ENCODE measurements at regions not wholly inside any gene's neighbourhood (a gene's known extent, or its start where the extent isn't known, plus 50 kb on each side); places are given as distances from the start of the nearest gene placed in this dataset.

DNA sequence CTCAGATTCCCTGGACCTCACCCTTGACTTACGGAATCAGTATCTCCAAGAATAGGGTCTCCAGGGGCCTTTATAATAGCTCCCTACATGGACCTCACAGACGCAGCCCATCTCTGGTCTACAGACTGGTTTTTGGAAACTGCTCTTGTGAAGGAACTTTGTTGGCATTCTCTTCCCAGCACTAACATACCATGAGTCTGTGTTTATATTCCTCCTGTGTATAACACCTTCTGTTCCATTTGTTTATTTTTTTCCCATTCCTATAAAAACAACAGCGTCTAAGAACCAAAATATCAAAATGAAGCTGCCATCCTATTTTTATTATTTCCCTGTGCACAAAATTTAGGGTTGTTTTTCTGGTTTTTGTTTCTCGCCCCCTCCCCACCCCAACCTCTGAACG is 131.1 kb downstream of the NEDD1 start:
- TF ChIP-seq, protein P1, sequence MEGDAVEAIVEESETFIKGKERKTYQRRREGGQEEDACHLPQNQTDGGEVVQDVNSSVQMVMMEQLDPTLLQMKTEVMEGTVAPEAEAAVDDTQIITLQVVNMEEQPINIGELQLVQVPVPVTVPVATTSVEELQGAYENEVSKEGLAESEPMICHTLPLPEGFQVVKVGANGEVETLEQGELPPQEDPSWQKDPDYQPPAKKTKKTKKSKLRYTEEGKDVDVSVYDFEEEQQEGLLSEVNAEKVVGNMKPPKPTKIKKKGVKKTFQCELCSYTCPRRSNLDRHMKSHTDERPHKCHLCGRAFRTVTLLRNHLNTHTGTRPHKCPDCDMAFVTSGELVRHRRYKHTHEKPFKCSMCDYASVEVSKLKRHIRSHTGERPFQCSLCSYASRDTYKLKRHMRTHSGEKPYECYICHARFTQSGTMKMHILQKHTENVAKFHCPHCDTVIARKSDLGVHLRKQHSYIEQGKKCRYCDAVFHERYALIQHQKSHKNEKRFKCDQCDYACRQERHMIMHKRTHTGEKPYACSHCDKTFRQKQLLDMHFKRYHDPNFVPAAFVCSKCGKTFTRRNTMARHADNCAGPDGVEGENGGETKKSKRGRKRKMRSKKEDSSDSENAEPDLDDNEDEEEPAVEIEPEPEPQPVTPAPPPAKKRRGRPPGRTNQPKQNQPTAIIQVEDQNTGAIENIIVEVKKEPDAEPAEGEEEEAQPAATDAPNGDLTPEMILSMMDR (IDR thresholded peaks at IDR 0.05; ENCODE audit: poor library complexity): no peak
- no peak for TF ChIP-seq EZH2 (IDR thresholded peaks at IDR 0.05; ENCODE audit: borderline replicate concordance)
